HG03354 (cell line): ENCODE measurements at regions not wholly inside any gene's neighbourhood (a gene's known extent, or its start where the extent isn't known, plus 50 kb on each side); places are given as distances from the start of the nearest gene placed in this dataset.
A peak's percentile ranks its signal among the peaks of the same experiment; 100 is the strongest.

Experiments
- ATAC-seq: cut with Tn5 transposase; IDR thresholded peaks from one replicate; pipeline ENCODE4 v1.9.1; 2021; ENCODE audit warnings: mild to moderate bottlenecking; ENCODE audit not compliant: unreplicated experiment, poor library complexity, severe bottlenecking

- ATAC-seq = no peak
Measured at GRCh38 chr2:138103156-138103555, 138.9 kb downstream of the HNMT start.

DNA sequence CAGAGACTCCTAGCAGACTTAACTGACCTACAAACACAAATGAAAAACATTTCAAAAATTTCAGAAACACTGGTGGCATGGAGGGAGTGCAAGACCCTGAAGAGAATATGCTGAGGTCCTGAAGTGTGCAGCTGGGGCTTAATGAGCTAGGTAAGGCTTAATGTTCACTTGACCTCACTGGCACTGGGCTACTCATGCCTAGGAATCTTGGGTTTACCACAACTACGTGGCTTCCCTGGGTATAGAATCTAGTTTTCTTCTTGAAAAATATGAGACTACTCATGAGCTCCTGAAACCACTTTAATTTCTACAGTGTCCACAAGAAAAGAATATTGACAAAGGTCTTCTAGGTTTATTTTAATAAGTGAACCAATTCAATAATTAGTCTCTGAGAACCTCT, 139.8 kb downstream of the HNMT start:
- no peak for ATAC-seq

- no peak for ATAC-seq
Measured at GRCh38 chr2:138105358-138105757, 141.1 kb downstream of the HNMT start.

- ATAC-seq = no peak
Measured at GRCh38 chr2:138106606-138107005, 142.3 kb downstream of the HNMT start.

- no peak for ATAC-seq
Measured at GRCh38 chr2:138107288-138107687, 143.0 kb downstream of the HNMT start.

- no peak for ATAC-seq
Measured at GRCh38 chr2:138110453-138111083, 146.3 kb downstream of the HNMT start.

DNA sequence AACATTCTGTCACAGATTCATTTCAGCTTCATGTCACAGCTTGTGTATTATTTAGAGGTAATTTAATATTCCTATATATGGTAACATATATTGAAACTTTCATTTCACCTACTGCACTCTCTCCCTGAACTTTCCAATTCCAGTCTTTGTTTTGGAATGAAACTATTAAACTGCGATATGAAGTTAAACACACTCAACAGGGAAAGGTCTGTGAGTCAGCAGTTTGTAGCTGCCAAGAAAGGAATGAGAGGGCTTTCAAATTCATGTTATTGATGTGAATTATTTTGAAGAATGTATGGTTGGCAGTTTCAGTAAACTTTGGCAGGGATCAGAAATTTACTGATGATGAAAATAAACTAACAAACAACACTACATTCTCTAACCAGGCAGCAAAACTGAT, 148.3 kb downstream of the HNMT start:
- ATAC-seq = no peak

- no peak for ATAC-seq
Measured at GRCh38 chr2:138113871-138114525, 149.7 kb downstream of the HNMT start.

DNA sequence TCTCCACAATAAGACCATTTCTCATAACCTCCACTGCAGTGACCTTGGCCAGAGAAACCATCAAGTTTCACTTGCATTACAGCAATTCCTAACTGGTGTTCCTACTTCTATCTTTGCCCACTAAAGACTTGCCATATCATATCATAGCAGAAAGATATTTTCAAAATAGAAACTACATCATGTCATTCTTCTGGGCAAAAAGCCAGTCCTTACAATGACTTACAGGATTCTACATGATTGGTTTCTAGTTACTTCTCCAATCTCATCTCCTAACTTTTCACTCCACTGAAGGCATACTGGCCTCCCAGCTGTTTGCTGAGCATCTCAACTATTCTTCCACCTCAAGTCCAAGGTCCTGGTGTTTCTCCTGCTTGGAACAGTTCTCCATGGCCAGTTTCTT, 151.4 kb downstream of the HNMT start:
- no peak for ATAC-seq

DNA sequence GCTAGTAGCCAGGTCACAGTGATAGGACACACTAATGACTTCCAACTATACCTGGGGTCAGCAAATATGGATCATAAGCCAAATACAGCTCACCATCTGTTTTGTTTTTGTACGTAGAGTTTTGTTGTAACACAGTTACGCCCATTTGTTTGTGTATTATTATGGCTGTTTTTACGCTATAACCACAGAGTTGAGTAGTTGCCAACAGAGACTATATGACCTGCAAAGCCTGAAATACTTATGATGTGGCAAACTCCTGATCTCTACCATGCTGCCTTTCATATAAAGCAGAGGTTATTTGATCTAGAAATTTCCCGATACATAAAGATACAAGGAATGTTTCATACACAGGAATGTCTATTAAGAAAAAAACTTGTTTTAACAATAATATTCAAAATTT, 152.2 kb downstream of the HNMT start:
- ATAC-seq = no peak

- peak; percentile 59 for ATAC-seq
Measured at GRCh38 chr2:138121666-138122661, 157.7 kb downstream of the HNMT start.

DNA sequence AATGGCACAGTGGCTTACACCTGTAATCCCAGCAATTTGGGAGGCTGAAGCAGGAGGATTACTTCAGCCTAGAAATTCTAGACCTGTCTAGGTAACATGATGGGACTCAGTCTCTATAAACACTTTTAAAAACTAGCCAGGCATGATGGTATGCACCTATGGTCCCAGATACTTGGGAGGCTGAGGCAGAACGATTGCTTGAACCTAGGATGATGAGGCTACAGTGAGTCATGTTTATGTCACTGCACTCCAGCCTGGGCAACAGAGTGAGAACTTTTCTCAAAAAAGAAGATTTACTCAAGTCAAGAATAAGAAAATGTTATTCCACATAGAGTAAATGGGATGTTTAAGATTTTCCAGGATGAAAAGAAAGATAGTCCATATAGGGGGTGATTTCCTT, 158.6 kb downstream of the HNMT start:
- ATAC-seq = no peak

DNA sequence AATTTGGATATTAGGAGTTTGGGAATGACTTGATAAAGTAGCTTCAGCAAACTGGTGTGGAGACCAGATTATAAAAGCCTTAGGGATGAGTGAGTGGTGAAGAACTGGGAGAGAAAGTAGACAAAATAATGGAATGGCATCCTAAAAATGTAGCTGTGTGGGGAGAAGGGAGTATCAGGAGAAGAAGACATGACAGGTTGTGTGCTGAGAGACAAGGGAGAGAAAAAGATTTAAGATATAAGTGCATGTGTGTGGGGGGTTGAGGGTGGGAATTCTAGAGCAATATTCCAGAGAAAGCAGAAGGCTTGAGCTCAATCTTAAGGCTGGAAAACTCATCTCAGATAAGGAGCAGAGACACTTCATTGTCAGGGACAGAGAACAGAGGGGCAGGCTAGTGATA, 159.5 kb downstream of the HNMT start:
- no peak for ATAC-seq

DNA sequence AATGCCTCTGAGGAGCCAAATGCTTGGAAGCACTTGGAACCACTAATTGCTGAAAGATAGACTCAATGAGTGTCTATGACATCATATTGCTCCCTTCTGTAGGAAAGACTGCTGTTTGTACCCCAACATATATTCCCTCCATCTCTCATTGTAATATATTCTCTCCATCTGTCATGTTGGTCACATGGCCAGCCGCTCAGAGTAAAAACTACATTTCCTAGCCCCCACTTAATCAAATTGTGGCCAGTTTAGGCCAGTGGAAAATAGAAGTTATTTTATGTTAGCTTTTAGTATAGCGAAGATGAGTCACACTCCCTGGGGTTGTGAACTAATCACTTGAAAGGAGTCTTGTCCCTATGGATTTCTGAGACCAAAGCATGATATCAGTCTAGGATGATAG, 160.2 kb downstream of the HNMT start:
- no peak for ATAC-seq

DNA sequence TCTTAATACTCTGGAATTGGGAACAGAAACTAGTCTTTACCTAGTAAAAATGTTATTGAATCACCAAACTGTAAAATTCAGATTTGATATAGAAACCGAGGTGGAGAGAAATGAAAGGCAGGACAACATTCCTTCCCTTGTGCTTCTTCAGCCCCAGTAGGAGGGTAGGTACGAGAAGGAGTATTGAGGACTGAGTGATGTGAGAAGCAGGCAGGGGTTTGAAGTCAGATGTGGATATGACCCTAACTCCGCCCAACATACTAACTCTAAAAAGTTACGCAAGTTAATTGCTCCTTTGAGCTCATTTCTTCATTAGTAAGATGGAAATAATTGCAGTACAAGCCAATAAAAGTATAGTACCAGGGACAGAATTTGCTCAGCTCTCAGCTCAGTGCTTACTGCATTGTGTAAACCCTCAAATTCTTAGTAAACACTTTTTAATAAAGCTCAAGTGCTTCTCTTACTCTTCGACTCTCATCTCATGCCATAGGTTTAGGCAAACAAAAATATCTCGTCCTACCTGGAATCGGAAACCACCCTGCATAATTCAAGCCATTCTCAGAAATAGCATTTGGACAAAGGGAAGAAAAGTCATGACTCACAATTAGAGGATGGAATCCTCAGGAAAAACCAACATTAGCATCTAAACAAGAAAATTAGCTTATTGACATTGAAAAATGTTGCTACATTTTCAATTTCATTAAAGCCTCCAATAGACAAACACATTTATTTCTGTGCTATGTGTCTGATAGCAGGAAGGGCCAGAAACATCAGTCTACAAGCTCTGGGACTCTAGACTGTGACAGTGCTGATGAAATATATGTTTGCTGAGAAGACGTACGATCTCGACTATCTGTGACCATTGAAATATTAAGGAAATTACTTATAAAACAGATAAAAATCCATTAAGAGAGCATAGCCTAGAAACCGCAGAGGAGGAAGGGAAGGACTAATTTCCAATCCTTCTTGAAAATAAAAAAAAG, 161.3 kb downstream of the HNMT start:
- no peak for ATAC-seq

GRCh38 chr2:138132108-138132507, 167.8 kb downstream of the HNMT start:
- no peak for ATAC-seq

GRCh38 chr2:138137949-138138348, 173.7 kb downstream of the HNMT start:
- ATAC-seq = no peak

- no peak for ATAC-seq
Measured at GRCh38 chr2:138147796-138148195, 183.5 kb downstream of the HNMT start.

DNA sequence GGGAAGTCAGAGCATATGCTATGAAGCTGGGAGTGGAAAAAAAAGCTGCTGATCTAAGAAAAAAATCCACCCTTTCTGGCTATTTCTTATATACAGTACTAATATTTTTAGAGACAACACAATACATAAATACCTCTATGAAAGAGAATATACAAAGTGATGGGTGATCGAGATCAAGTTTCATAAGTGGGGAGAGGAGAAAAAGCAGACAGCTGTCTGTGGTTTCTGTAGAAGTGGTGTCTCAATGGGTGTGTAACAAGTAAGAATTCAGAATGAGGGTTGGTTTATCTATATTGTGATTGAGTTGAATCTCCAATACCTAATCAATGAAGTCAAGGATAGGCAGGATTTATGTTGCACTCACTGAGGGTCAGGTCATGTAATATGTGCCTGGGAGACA, 191.0 kb downstream of the HNMT start:
- ATAC-seq = no peak

GRCh38 chr2:138157372-138157771, 193.1 kb downstream of the HNMT start:
- ATAC-seq = no peak
